ENCODE measurements at regions not wholly inside any gene's neighbourhood (a gene's known extent, or its start where the extent isn't known, plus 50 kb on each side); places are given as distances from the start of the nearest gene placed in this dataset.
"Not testable (repeated sequence)": the region's sequence is repeated elsewhere in the genome, so short reads cannot be mapped to it uniquely, and the experiment has no call there.

DNA sequence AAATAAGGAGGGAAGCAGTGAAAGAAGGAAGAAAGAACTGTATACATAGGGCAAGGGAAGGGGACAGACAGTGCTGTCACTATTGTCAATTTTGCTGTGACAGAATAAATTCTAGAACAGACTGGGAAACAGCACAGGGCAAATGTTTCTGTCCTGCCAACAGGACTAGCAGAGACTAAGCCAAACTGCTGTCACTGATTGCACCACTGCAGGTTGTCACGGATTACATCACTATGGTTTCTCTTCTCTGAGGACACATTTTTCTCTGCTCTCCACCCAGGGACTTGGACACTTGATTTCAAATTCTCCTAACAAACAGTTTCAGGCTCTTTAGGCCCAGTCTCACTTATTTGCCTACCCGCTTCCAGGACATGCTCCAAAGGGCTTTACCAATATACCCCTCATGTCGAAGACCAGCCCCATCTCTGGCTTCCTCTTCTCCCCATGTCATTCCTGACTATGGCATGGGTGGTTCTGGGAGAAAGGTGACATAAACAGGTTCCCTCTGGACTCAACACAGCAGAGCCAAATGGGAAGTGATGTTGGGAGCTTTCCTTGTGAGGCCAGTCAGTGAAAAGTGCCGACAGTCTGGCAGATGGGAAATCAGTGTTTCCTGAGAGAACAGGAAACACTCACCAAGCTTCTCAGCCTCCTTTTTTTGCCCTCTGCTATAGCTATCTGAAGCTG is 70.2 kb upstream of the ST3GAL6 start:
- no peak for ATAC-seq
- Mint-ChIP-seq H3K36me3 (no peaks in the 10 kb centered on the region), H3K4me3 (no peak overlapping the region), H3K9me3 (no peaks in the 10 kb centered on the region), H3K27me3 (ENCODE audit: low read depth) (no peaks in the 10 kb centered on the region; the same call in 1 of the 2 replicates), H3K27ac (no peak overlapping the region; the same call in 1 of the 2 replicates), H3K4me1 (no peaks in the 10 kb centered on the region)
- ChIA-PET POLR2A (no interaction called here), CTCF (interaction anchor here (0.6 kb wide), 1 partner anchor 35 kb away, joined by 3 read pairs; no protein-coding TSS in a partner anchor)
- TF ChIP-seq ATF1 (CRISPR knock-in tag; IDR thresholded peaks at IDR 0.05) (no peak), SMAD4 (CRISPR knock-in tag; IDR thresholded peaks at IDR 0.05) (no peak), SP1 (CRISPR knock-in tag; conservative IDR thresholded peaks at IDR 0.05) (no peak), CREM (CRISPR knock-in tag; IDR thresholded peaks at IDR 0.05) (no peak), NR1H2 (CRISPR knock-in tag; IDR thresholded peaks at IDR 0.05) (no peak), GTF2I (CRISPR knock-in tag; conservative IDR thresholded peaks at IDR 0.05) (no peak)
- TF ChIP-seq, protein P1, sequence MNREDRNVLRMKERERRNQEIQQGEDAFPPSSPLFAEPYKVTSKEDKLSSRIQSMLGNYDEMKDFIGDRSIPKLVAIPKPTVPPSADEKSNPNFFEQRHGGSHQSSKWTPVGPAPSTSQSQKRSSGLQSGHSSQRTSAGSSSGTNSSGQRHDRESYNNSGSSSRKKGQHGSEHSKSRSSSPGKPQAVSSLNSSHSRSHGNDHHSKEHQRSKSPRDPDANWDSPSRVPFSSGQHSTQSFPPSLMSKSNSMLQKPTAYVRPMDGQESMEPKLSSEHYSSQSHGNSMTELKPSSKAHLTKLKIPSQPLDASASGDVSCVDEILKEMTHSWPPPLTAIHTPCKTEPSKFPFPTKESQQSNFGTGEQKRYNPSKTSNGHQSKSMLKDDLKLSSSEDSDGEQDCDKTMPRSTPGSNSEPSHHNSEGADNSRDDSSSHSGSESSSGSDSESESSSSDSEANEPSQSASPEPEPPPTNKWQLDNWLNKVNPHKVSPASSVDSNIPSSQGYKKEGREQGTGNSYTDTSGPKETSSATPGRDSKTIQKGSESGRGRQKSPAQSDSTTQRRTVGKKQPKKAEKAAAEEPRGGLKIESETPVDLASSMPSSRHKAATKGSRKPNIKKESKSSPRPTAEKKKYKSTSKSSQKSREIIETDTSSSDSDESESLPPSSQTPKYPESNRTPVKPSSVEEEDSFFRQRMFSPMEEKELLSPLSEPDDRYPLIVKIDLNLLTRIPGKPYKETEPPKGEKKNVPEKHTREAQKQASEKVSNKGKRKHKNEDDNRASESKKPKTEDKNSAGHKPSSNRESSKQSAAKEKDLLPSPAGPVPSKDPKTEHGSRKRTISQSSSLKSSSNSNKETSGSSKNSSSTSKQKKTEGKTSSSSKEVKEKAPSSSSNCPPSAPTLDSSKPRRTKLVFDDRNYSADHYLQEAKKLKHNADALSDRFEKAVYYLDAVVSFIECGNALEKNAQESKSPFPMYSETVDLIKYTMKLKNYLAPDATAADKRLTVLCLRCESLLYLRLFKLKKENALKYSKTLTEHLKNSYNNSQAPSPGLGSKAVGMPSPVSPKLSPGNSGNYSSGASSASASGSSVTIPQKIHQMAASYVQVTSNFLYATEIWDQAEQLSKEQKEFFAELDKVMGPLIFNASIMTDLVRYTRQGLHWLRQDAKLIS (CRISPR knock-in tag; IDR thresholded peaks at IDR 0.05; ENCODE audit: borderline replicate concordance), result no peak
- TF ChIP-seq, protein P2, sequence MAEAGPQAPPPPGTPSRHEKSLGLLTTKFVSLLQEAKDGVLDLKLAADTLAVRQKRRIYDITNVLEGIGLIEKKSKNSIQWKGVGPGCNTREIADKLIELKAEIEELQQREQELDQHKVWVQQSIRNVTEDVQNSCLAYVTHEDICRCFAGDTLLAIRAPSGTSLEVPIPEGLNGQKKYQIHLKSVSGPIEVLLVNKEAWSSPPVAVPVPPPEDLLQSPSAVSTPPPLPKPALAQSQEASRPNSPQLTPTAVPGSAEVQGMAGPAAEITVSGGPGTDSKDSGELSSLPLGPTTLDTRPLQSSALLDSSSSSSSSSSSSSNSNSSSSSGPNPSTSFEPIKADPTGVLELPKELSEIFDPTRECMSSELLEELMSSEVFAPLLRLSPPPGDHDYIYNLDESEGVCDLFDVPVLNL (CRISPR knock-in tag; IDR thresholded peaks at IDR 0.05; ENCODE audit: borderline replicate concordance, low read depth), result no peak
- TF ChIP-seq, protein P3, sequence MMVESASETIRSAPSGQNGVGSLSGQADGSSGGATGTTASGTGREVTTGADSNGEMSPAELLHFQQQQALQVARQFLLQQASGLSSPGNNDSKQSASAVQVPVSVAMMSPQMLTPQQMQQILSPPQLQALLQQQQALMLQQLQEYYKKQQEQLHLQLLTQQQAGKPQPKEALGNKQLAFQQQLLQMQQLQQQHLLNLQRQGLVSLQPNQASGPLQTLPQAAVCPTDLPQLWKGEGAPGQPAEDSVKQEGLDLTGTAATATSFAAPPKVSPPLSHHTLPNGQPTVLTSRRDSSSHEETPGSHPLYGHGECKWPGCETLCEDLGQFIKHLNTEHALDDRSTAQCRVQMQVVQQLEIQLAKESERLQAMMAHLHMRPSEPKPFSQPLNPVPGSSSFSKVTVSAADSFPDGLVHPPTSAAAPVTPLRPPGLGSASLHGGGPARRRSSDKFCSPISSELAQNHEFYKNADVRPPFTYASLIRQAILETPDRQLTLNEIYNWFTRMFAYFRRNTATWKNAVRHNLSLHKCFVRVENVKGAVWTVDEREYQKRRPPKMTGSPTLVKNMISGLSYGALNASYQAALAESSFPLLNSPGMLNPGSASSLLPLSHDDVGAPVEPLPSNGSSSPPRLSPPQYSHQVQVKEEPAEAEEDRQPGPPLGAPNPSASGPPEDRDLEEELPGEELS (CRISPR knock-in tag; IDR thresholded peaks at IDR 0.05), result no peak
- no peak for DNase-seq (ENCODE audit: low spot score)

DNA sequence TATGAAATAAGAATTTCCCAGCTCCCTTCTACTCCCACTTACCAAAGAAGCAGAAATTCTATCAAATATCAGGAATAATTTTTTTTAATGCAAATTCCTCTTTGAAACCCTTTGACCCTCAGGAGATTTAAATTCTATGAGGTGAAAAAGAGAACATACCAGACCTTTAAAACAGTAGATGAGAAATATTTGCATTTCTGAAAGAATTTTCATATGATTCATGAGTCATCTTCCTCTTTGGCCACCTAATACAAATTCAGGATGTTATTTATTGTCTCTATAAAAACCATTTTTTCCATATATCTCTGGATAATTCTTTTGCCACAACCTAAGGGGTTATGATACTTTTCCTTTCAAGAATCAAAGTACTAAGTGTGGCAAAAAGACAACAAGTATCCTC is 67.3 kb upstream of the ST3GAL6 start:
- Mint-ChIP-seq H3K27me3 (ENCODE audit: low read depth) (no peaks in the 10 kb centered on the region; the same call in 1 of the 2 replicates), H3K4me1 (no peaks in the 10 kb centered on the region), H3K9me3 (no peaks in the 10 kb centered on the region), H3K36me3 (no peaks in the 10 kb centered on the region), H3K4me3 (no peak overlapping the region), H3K27ac (no peak overlapping the region)
- ChIA-PET POLR2A (no interaction called here), CTCF (no interaction called here)
- ATAC-seq (no peak), DNase-seq (ENCODE audit: low spot score) (no peak)
- TF ChIP-seq ZNF121 (CRISPR knock-in tag; IDR thresholded peaks at IDR 0.05) (no peak), HMGA2 (CRISPR knock-in tag; IDR thresholded peaks at IDR 0.05) (no peak), SOX15 (CRISPR knock-in tag; IDR thresholded peaks at IDR 0.05) (no peak), GTF2I (CRISPR knock-in tag; conservative IDR thresholded peaks at IDR 0.05) (no peak), EMX1 (CRISPR knock-in tag; IDR thresholded peaks at IDR 0.05) (no peak), NR1H2 (CRISPR knock-in tag; IDR thresholded peaks at IDR 0.05) (no peak), ZNF232 (CRISPR knock-in tag; IDR thresholded peaks at IDR 0.05) (no peak)
- TF ChIP-seq, protein P4, sequence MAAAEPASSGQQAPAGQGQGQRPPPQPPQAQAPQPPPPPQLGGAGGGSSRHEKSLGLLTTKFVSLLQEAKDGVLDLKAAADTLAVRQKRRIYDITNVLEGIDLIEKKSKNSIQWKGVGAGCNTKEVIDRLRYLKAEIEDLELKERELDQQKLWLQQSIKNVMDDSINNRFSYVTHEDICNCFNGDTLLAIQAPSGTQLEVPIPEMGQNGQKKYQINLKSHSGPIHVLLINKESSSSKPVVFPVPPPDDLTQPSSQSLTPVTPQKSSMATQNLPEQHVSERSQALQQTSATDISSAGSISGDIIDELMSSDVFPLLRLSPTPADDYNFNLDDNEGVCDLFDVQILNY (CRISPR knock-in tag; IDR thresholded peaks at IDR 0.05), result no peak
- TF ChIP-seq, protein P5, sequence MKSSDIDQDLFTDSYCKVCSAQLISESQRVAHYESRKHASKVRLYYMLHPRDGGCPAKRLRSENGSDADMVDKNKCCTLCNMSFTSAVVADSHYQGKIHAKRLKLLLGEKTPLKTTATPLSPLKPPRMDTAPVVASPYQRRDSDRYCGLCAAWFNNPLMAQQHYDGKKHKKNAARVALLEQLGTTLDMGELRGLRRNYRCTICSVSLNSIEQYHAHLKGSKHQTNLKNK (CRISPR knock-in tag; IDR thresholded peaks at IDR 0.05), result no peak
- TF ChIP-seq, protein P3 (CRISPR knock-in tag; IDR thresholded peaks at IDR 0.05), result no peak
- TF ChIP-seq, protein P2 (CRISPR knock-in tag; IDR thresholded peaks at IDR 0.05; ENCODE audit: borderline replicate concordance, low read depth), result no peak
- TF ChIP-seq, protein P6, sequence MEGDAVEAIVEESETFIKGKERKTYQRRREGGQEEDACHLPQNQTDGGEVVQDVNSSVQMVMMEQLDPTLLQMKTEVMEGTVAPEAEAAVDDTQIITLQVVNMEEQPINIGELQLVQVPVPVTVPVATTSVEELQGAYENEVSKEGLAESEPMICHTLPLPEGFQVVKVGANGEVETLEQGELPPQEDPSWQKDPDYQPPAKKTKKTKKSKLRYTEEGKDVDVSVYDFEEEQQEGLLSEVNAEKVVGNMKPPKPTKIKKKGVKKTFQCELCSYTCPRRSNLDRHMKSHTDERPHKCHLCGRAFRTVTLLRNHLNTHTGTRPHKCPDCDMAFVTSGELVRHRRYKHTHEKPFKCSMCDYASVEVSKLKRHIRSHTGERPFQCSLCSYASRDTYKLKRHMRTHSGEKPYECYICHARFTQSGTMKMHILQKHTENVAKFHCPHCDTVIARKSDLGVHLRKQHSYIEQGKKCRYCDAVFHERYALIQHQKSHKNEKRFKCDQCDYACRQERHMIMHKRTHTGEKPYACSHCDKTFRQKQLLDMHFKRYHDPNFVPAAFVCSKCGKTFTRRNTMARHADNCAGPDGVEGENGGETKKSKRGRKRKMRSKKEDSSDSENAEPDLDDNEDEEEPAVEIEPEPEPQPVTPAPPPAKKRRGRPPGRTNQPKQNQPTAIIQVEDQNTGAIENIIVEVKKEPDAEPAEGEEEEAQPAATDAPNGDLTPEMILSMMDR (IDR thresholded peaks at IDR 0.05), result no peak

DNA sequence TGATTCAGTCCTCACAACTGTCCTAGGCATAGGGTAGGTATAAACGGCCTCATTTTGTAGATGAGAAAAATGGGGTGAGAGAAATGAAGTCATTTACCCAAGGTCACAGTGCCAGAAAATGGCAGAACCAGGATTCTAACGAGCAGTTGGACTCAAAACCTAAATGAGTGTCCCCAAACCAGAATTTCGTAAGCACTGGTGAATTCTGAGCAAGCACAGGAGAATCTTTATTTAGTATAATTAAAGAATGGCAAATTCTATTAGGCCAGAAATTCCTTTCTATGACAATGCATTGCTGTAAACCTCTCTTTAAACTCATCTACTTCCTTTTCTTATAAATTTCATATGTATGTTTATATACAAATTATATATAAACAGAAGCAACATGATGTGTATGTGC is 66.8 kb upstream of the ST3GAL6 start:
- H3K27ac Mint-ChIP-seq; ATAC-seq; H3K9me3 Mint-ChIP-seq; DNase-seq (ENCODE audit: low spot score); H3K36me3 Mint-ChIP-seq; POLR2A ChIA-PET; H3K4me3 Mint-ChIP-seq; CTCF ChIA-PET; H3K27me3 Mint-ChIP-seq (ENCODE audit: low read depth); H3K4me1 Mint-ChIP-seq: not testable (repeated sequence)

Data from WTC11 (cell line).